ENCODE measurements at regions not wholly inside any gene's neighbourhood (a gene's known extent, or its start where the extent isn't known, plus 50 kb on each side); places are given as distances from the start of the nearest gene placed in this dataset.
A peak's percentile ranks its signal among the peaks of the same experiment; 100 is the strongest.

GRCh38 chr13:28582225-28582891 is 76.6 kb upstream of the POMP start:
- H3K9me3 ChIP-seq, result no peaks in the 10 kb centered on the region
- DNase-seq (no peak), ATAC-seq (ENCODE audit: low FRiP score in 2 of 2) (peak in 1 of 2 donors; percentile 35)
- no peaks in the 10 kb centered on the region for H3K4me1 ChIP-seq
- no peaks in the 10 kb centered on the region for H3K36me3 ChIP-seq
- TF ChIP-seq, protein P1, sequence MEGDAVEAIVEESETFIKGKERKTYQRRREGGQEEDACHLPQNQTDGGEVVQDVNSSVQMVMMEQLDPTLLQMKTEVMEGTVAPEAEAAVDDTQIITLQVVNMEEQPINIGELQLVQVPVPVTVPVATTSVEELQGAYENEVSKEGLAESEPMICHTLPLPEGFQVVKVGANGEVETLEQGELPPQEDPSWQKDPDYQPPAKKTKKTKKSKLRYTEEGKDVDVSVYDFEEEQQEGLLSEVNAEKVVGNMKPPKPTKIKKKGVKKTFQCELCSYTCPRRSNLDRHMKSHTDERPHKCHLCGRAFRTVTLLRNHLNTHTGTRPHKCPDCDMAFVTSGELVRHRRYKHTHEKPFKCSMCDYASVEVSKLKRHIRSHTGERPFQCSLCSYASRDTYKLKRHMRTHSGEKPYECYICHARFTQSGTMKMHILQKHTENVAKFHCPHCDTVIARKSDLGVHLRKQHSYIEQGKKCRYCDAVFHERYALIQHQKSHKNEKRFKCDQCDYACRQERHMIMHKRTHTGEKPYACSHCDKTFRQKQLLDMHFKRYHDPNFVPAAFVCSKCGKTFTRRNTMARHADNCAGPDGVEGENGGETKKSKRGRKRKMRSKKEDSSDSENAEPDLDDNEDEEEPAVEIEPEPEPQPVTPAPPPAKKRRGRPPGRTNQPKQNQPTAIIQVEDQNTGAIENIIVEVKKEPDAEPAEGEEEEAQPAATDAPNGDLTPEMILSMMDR (IDR thresholded peaks at IDR 0.05), result no peak
- TF ChIP-seq EP300 (IDR thresholded peaks at IDR 0.05), result no peak
- TF ChIP-seq POLR2AphosphoS5 (IDR thresholded peaks at IDR 0.05), result no peak
- no peak for TF ChIP-seq POLR2A (IDR thresholded peaks at IDR 0.05)
- H3K27me3 ChIP-seq, result no peaks in the 10 kb centered on the region
- no peak overlapping the region for H3K4me3 ChIP-seq
- H3K27ac ChIP-seq, result no peak overlapping the region
- WGBS, 2 donors, result 75 to 79% methylated on average over 9 of the region's 9 CpGs

- 96 to 97% methylated on average over 2 of the region's 2 CpGs for WGBS, 2 donors
- TF ChIP-seq POLR2A (IDR thresholded peaks at IDR 0.05), result no peak
- TF ChIP-seq POLR2AphosphoS5 (IDR thresholded peaks at IDR 0.05), result no peak
- no peak for TF ChIP-seq EP300 (IDR thresholded peaks at IDR 0.05)
- TF ChIP-seq, protein P1 (IDR thresholded peaks at IDR 0.05), result no peak
- Histone ChIP-seq H3K27me3 (no peaks in the 10 kb centered on the region), H3K4me1 (no peaks in the 10 kb centered on the region), H3K36me3 (no peaks in the 10 kb centered on the region), H3K27ac (no peak overlapping the region), H3K9me3 (no peaks in the 10 kb centered on the region), H3K4me3 (no peak overlapping the region)
- ATAC-seq (ENCODE audit: low FRiP score in 2 of 2) (no peak), DNase-seq (no peak)
These were observed 77.5 kb upstream of the POMP start for GRCh38 chr13:28581451-28581850.

GRCh38 chr13:28579736-28580135 is 79.2 kb upstream of the POMP start:
- Histone ChIP-seq H3K4me1 (no peaks in the 10 kb centered on the region), H3K27me3 (no peaks in the 10 kb centered on the region), H3K27ac (no peak overlapping the region), H3K4me3 (no peak overlapping the region), H3K9me3 (no peaks in the 10 kb centered on the region), H3K36me3 (no peaks in the 10 kb centered on the region)
- TF ChIP-seq EP300 (IDR thresholded peaks at IDR 0.05) (no peak), POLR2A (IDR thresholded peaks at IDR 0.05) (no peak), POLR2AphosphoS5 (IDR thresholded peaks at IDR 0.05) (no peak)
- TF ChIP-seq, protein P1 (IDR thresholded peaks at IDR 0.05), result no peak
- WGBS, 2 donors, result 71 to 83% methylated on average over 5 of the region's 5 CpGs
- no peak for ATAC-seq (ENCODE audit: low FRiP score in 2 of 2)
- DNase-seq, result no peak

- Histone ChIP-seq H3K4me1 (no peaks in the 10 kb centered on the region), H3K9me3 (no peaks in the 10 kb centered on the region), H3K36me3 (no peaks in the 10 kb centered on the region), H3K27me3 (no peaks in the 10 kb centered on the region), H3K4me3 (no peak overlapping the region), H3K27ac (no peak overlapping the region)
- 49 to 52% methylated on average over 7 of the region's 7 CpGs for WGBS, 2 donors
- DNase-seq, result no peak
- ATAC-seq (ENCODE audit: low FRiP score in 2 of 2), result peak in 1 of 2 donors; percentile 65
- TF ChIP-seq POLR2AphosphoS5 (IDR thresholded peaks at IDR 0.05) (no peak), EP300 (IDR thresholded peaks at IDR 0.05) (no peak), POLR2A (IDR thresholded peaks at IDR 0.05) (no peak)
- TF ChIP-seq, protein P1 (IDR thresholded peaks at IDR 0.05), result no peak
These were observed 79.6 kb upstream of the POMP start for GRCh38 chr13:28579322-28579721.

DNA sequence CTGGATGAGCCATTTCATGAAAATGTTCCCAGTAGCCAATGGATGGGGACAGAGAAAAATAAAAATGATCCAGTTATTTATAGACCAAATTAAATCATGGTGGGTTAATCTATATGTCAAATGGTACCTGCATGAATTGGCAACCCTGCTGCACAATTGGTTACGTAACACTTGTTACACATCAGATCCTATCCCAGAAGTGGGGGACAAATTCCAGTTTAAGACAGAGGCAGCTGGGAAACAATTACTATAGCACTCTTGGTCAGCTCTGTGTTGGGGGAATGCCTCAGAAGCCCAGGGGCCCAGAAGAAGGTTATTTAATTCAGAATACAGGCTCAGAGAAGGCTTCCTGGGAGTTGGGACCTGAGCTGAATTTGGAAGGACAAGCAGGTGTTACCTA is 81.1 kb upstream of the FLT1 start:
- ATAC-seq (ENCODE audit: low FRiP score in 2 of 2) (no peak), DNase-seq (no peak)
- Histone ChIP-seq H3K27ac (no peak overlapping the region), H3K4me1 (no peaks in the 10 kb centered on the region), H3K36me3 (no peaks in the 10 kb centered on the region), H3K27me3 (no peaks in the 10 kb centered on the region), H3K9me3 (no peaks in the 10 kb centered on the region), H3K4me3 (no peak overlapping the region)
- no peak for TF ChIP-seq POLR2AphosphoS5 (IDR thresholded peaks at IDR 0.05)
- no peak for TF ChIP-seq EP300 (IDR thresholded peaks at IDR 0.05)
- TF ChIP-seq, protein P1 (IDR thresholded peaks at IDR 0.05), result no peak
- TF ChIP-seq POLR2A (IDR thresholded peaks at IDR 0.05), result no peak
- WGBS, 2 donors, result 78 to 82% methylated on average over 1 of the region's 1 CpG

Data from upper lobe of left lung (tissue), 6 donors.